ENCODE measurements at regions not wholly inside any gene's neighbourhood (a gene's known extent, or its start where the extent isn't known, plus 50 kb on each side); places are given as distances from the start of the nearest gene placed in this dataset.

DNA sequence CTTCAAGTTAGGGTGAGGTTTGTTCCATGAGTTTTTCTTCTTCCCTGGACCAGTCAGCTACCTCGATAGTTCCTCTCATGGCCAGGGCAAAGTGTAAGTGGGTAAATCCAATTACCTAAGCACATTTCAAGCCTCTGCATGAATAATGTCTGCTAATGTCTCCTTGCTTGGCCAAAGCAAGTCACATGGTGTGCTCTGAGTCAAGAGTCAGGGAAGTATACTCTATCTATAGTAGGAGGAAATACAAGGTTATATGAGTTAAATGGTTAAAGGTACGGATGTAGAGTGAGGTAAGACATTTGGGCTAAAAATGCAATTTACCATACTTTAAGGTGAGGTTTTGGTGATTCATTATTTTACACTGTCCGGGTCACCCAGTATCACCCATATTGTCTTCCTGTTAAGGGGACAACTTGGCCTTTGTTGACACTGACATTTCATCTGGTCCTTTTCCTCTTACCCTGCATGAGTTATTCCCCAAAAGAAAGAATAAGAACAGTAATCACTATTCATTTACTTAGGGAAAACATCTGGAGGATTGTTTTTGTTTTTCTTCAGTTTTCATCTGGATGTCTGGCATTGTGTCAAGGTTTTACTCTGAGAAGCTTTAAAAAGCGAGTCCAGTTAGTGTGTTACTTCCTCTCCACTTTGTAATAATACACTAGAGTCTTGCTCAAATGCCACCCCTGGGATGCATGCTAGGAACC, 405.5 kb downstream of the RND3 start:
- Histone ChIP-seq H3K36me3 (ENCODE audit: control insufficient read depth, insufficient read depth, low read length) (no peaks in the 10 kb centered on the region), H3K4me3 (ENCODE audit: low read length) (no peak overlapping the region), H3K27ac (ENCODE audit: low read length) (no peak overlapping the region), H3K27me3 (ENCODE audit: control insufficient read depth, insufficient read depth, low read length) (no peaks in the 10 kb centered on the region), H3K9me3 (ENCODE audit: control insufficient read depth, insufficient read depth, low read length) (no peaks in the 10 kb centered on the region), H3K4me1 (ENCODE audit: control insufficient read depth, insufficient read depth, low read length) (no peaks in the 10 kb centered on the region)
- peaks cover 6 to 19% of the 10 kb centered on the region in 2 donors for H3K9me3 Mint-ChIP-seq
- 87% methylated on average over 3 of the region's 4 CpGs for whole genome bisulfite sequencing (ENCODE audit: insufficient coverage)
- H3K27me3 Mint-ChIP-seq (ENCODE audit: low read depth in 2 of 2): no peaks in the 10 kb centered on the region
- H3K4me3 Mint-ChIP-seq: no peak overlapping the region
- no peaks in the 10 kb centered on the region for H3K36me3 Mint-ChIP-seq
- ATAC-seq (no peak), DNase-seq (no peak)
- H3K4me1 Mint-ChIP-seq: no peaks in the 10 kb centered on the region
- no peak overlapping the region for H3K27ac Mint-ChIP-seq
- TF ChIP-seq, protein P1, sequence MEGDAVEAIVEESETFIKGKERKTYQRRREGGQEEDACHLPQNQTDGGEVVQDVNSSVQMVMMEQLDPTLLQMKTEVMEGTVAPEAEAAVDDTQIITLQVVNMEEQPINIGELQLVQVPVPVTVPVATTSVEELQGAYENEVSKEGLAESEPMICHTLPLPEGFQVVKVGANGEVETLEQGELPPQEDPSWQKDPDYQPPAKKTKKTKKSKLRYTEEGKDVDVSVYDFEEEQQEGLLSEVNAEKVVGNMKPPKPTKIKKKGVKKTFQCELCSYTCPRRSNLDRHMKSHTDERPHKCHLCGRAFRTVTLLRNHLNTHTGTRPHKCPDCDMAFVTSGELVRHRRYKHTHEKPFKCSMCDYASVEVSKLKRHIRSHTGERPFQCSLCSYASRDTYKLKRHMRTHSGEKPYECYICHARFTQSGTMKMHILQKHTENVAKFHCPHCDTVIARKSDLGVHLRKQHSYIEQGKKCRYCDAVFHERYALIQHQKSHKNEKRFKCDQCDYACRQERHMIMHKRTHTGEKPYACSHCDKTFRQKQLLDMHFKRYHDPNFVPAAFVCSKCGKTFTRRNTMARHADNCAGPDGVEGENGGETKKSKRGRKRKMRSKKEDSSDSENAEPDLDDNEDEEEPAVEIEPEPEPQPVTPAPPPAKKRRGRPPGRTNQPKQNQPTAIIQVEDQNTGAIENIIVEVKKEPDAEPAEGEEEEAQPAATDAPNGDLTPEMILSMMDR (IDR thresholded peaks at IDR 0.05): no peak
- intact Hi-C loops (cut with micrococcal nuclease): no loop called here

DNA sequence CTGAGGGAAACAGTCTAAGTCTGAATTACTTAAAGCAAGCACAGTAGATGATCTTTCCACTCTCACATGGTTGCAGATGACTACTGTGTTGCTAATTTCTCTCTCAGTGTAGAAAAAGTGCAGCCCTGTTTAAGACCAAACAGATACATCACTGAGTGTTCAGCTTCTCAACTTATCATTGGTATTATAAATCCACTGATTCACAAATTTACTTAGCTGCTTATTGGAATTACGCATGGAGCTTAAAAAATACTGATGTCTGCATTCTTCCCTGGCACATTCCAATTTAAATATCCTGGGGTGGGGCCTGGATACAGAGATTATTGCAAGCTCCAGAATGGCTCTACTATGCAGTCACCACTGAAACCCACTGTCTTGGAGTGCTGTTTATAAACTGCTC, 411.2 kb downstream of the RND3 start:
- Mint-ChIP-seq H3K36me3 (no peaks in the 10 kb centered on the region), H3K27ac (no peak overlapping the region), H3K9me3 (peaks cover 10 to 14% of the 10 kb centered on the region in 2 donors), H3K27me3 (ENCODE audit: low read depth in 2 of 2) (no peaks in the 10 kb centered on the region), H3K4me3 (no peak overlapping the region), H3K4me1 (no peaks in the 10 kb centered on the region)
- Histone ChIP-seq H3K9me3 (ENCODE audit: control insufficient read depth, insufficient read depth, low read length) (no peaks in the 10 kb centered on the region), H3K4me3 (ENCODE audit: low read length) (no peak overlapping the region), H3K4me1 (ENCODE audit: control insufficient read depth, insufficient read depth, low read length) (no peaks in the 10 kb centered on the region), H3K27me3 (ENCODE audit: control insufficient read depth, insufficient read depth, low read length) (no peaks in the 10 kb centered on the region), H3K27ac (ENCODE audit: low read length) (no peak overlapping the region), H3K36me3 (ENCODE audit: control insufficient read depth, insufficient read depth, low read length) (no peaks in the 10 kb centered on the region)
- WGBS (ENCODE audit: insufficient coverage): 100% methylated on average over 1 of the region's 1 CpG
- DNase-seq (no peak), ATAC-seq (no peak)
- TF ChIP-seq, protein P1 (IDR thresholded peaks at IDR 0.05): no peak
- intact Hi-C loops (cut with micrococcal nuclease): no loop called here

DNA sequence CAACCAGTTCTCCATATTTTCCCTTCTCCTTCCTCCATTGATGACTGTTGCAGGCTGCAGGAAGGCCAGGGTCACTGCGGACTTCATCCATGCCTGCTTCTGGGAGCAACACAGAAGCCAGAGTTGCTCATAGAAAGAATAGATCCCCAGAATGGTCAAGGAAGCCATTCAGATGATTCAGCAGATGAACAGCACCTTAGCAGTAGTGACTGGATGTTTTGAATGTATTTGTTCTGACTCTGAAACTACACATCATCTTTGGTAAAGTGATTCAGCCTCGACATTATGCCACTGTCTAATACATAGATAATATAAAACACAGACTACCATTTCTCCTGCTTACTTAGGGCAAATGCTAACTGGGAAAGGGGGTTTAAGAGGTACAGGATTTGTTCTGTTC, 411.6 kb downstream of the RND3 start:
- ATAC-seq: no peak
- Mint-ChIP-seq H3K27ac (no peak overlapping the region), H3K27me3 (ENCODE audit: low read depth in 2 of 2) (no peaks in the 10 kb centered on the region), H3K4me3 (no peak overlapping the region), H3K9me3 (peaks cover 10 to 18% of the 10 kb centered on the region in 2 donors), H3K4me1 (no peaks in the 10 kb centered on the region), H3K36me3 (no peaks in the 10 kb centered on the region)
- Histone ChIP-seq H3K4me3 (ENCODE audit: low read length) (no peak overlapping the region), H3K27me3 (ENCODE audit: control insufficient read depth, insufficient read depth, low read length) (no peaks in the 10 kb centered on the region), H3K27ac (ENCODE audit: low read length) (no peak overlapping the region), H3K9me3 (ENCODE audit: control insufficient read depth, insufficient read depth, low read length) (no peaks in the 10 kb centered on the region), H3K36me3 (ENCODE audit: control insufficient read depth, insufficient read depth, low read length) (no peaks in the 10 kb centered on the region), H3K4me1 (ENCODE audit: control insufficient read depth, insufficient read depth, low read length) (no peaks in the 10 kb centered on the region)
- WGBS (ENCODE audit: insufficient coverage): 79% methylated on average over 1 of the region's 2 CpGs
- no peak for DNase-seq
- TF ChIP-seq, protein P1 (IDR thresholded peaks at IDR 0.05): no peak
- intact Hi-C loops (cut with micrococcal nuclease): no loop called here

DNA sequence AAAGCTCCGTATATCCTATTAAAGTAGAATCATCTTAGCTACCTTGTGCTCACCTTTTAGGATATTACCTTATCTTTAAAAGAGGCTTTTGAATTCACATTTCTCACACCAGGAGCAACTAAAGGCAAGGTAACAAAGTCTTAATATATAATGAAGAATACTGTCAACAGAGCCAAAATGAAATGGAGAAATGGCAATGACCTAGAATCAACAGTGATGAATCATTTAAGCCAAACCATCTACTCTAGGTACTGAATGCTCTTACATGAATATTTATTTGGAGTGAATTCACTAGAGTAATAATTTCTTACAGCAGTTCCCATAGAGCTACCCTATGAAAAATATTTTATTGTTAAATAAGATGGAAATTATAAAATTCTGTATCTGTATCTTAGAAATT, 421.0 kb downstream of the RND3 start:
- no CpG with 5 or more reads among the region's 1 CpG for WGBS (ENCODE audit: insufficient coverage)

More for the DNA sequence above, 421.0 kb downstream of the RND3 start:
- Mint-ChIP-seq H3K4me3 (no peak overlapping the region), H3K36me3 (no peaks in the 10 kb centered on the region), H3K4me1 (no peaks in the 10 kb centered on the region), H3K27ac (no peak overlapping the region), H3K9me3 (peaks cover 6 to 18% of the 10 kb centered on the region in 2 donors), H3K27me3 (ENCODE audit: low read depth in 2 of 2) (no peaks in the 10 kb centered on the region)
- intact Hi-C loops (cut with micrococcal nuclease): no loop called here
- Histone ChIP-seq H3K9me3 (ENCODE audit: control insufficient read depth, insufficient read depth, low read length) (peaks cover 6% of the 10 kb centered on the region), H3K27ac (ENCODE audit: low read length) (no peak overlapping the region), H3K36me3 (ENCODE audit: control insufficient read depth, insufficient read depth, low read length) (no peaks in the 10 kb centered on the region), H3K4me1 (ENCODE audit: control insufficient read depth, insufficient read depth, low read length) (no peaks in the 10 kb centered on the region), H3K4me3 (ENCODE audit: low read length) (no peak overlapping the region), H3K27me3 (ENCODE audit: control insufficient read depth, insufficient read depth, low read length) (no peaks in the 10 kb centered on the region)
- TF ChIP-seq, protein P1 (IDR thresholded peaks at IDR 0.05): no peak
- no peak for DNase-seq
- no peak for ATAC-seq
